HUES48 (cell line): ENCODE measurements at regions not wholly inside any gene's neighbourhood (a gene's known extent, or its start where the extent isn't known, plus 50 kb on each side); places are given as distances from the start of the nearest gene placed in this dataset.
"Not testable (repeated sequence)": the region's sequence is repeated elsewhere in the genome, so short reads cannot be mapped to it uniquely, and the experiment has no call there.

Experiments
- H3K27ac ChIP-seq: one replicate; pipeline ENCODE4 v1.7.0; 2013; ENCODE audit warnings: low read depth, low read length, inconsistent platforms
- H3K27me3 ChIP-seq: 2 replicates; pipeline ENCODE4 v1.6.1; 2013; ENCODE audit warnings: mild to moderate bottlenecking, low read length; ENCODE audit not compliant: control insufficient read depth, insufficient read depth
- H3K36me3 ChIP-seq: 2 replicates; pipeline ENCODE4 v1.6.1; 2013; ENCODE audit warnings: low read length; ENCODE audit not compliant: control insufficient read depth, insufficient read depth
- H3K4me1 ChIP-seq: 2 replicates; pipeline ENCODE4 v1.6.1; 2013; ENCODE audit warnings: mild to moderate bottlenecking, low read length; ENCODE audit not compliant: control insufficient read depth, insufficient read depth
- H3K4me3 ChIP-seq: 2 replicates; pipeline ENCODE4 v1.5.1; 2013; ENCODE audit warnings: mild to moderate bottlenecking, low read depth, low read length
- H3K9ac ChIP-seq: 2 replicates; pipeline ENCODE4 v1.6.1; 2013; ENCODE audit warnings: mild to moderate bottlenecking, low read depth, low read length, moderate library complexity
- H3K9me3 ChIP-seq: 2 replicates; pipeline ENCODE4 v1.6.1; 2013; ENCODE audit warnings: low read length; ENCODE audit not compliant: control insufficient read depth, insufficient read depth

DNA sequence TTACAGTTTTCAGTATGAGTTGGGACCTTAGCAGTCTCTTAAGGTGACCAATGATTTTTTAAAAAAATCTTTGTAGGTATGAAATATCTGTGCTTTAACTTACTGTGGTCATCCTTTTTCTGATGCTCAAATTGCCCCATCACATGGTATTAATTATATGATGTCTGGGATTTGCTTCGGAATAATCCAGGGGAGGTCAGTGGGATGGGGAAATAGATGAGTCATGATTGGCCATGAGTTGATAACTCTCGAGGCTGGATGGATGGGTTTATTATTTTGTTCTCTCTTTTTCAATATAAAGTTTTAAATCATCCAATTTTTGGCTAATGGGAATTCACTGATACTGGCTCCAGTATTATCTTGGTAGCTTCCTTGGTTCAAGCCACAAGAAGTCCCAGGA, 370.3 kb upstream of the TPM1 start:
- Histone ChIP-seq H3K4me1 (no peaks in the 10 kb centered on the region), H3K9ac (no peak overlapping the region), H3K27me3 (no peaks in the 10 kb centered on the region), H3K9me3 (no peaks in the 10 kb centered on the region), H3K36me3 (no peaks in the 10 kb centered on the region), H3K4me3 (no peak overlapping the region), H3K27ac (no peak overlapping the region)

DNA sequence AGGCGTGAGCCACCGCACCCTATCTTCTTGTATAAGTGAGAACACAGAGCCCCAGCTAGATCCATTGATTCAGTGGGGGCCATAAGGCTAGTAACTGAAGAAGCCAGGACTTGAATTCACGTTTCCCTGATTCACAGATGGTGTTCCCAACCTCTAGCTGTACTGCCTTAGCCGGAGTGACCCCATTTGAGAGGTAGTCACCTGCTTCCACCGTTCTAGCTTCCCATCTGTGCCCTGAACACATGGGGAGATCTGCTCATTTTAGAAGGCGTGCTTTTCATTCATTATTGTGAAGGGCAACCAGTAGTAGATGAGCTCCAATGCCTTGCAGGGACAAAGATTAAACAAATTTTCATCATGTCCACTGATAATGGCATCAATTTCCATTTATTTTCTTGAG, 365.7 kb upstream of the TPM1 start:
- H3K9me3 ChIP-seq: no peaks in the 10 kb centered on the region
- H3K9ac ChIP-seq: no peak overlapping the region
- no peak overlapping the region for H3K27ac ChIP-seq
- no peaks in the 10 kb centered on the region for H3K36me3 ChIP-seq
- H3K4me3 ChIP-seq: no peak overlapping the region
- H3K27me3 ChIP-seq: no peaks in the 10 kb centered on the region
- H3K4me1 ChIP-seq: no peaks in the 10 kb centered on the region

DNA sequence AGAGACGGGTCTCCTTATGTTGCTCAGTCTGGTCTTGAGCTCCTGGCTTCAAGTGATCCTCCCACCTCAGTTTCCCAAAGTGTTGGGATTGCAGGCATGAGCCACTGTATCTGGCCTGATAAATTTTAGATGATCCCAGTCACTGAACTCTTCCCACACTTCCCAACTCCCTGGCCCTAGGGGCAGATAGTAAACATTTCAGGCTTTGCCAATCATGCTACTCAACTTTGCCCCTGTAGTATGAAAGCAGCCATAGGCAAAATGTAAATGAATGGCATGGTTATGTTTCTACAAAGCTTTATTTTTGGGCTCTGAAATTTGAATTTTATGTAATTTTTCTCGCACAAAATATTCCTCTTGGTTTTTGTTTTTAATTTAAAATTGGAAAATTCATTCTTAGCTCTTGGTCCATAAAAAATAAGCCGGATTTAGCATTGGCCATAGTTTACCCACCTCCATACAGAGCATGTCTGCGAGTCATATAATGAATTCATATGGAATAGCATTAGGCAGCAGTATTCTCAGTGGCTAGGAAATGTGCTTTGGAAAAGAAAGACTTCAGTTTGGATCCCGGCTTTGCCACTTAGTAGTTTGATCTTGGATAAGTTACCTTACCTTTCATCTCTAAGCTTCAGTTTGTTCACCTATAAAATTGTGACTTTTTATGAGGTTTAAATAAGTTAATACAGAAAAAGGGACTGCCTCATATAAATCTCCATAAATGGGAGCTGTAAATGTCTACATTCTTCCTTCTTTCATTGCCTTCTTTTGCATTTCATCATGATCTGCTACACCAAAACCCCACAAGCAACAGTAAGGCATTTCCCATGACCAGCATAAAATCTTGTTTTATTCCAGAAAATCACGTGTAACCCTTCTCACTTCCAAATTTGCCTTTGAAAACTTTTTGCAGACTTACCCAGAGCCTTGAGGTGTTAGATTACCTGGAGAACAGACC, 360.3 kb upstream of the TPM1 start:
- Histone ChIP-seq H3K27ac (no peak overlapping the region), H3K9ac (no peak overlapping the region), H3K4me3 (no peak overlapping the region), H3K9me3 (no peaks in the 10 kb centered on the region), H3K4me1 (no peaks in the 10 kb centered on the region), H3K36me3 (no peaks in the 10 kb centered on the region), H3K27me3 (no peaks in the 10 kb centered on the region)

DNA sequence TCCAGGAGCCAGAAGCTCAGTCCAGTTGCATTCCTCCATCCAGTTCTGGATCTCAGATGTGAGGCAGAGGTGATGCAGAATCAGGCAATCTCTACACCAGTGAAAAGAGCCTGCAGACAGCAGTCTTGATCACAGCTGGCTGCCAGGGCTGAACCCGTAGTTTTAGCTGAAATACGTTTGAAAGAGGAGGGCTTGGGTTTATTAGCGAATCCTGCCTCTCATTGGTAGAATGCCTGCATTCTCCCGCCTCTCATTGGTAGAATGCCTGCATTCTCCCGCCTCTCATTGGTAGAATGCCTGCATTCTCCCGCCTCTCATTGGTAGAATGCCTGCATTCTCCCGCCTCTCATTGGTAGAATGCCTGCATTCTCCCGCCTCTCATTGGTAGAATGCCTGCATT, 359.4 kb upstream of the TPM1 start:
- not testable (repeated sequence) for H3K27ac ChIP-seq, H3K27me3 ChIP-seq, H3K4me1 ChIP-seq, H3K4me3 ChIP-seq, H3K9me3 ChIP-seq, H3K36me3 ChIP-seq, H3K9ac ChIP-seq

GRCh38 chr15:62684123-62684808, 358.3 kb upstream of the TPM1 start:
- H3K27ac ChIP-seq: no peak overlapping the region
- no peaks in the 10 kb centered on the region for H3K4me1 ChIP-seq
- no peak overlapping the region for H3K4me3 ChIP-seq
- no peaks in the 10 kb centered on the region for H3K36me3 ChIP-seq
- no peak overlapping the region for H3K9ac ChIP-seq
- H3K9me3 ChIP-seq: no peaks in the 10 kb centered on the region
- H3K27me3 ChIP-seq: no peaks in the 10 kb centered on the region

- H3K4me3 ChIP-seq: no peak overlapping the region
- no peaks in the 10 kb centered on the region for H3K27me3 ChIP-seq
- no peaks in the 10 kb centered on the region for H3K4me1 ChIP-seq
- H3K27ac ChIP-seq: no peak overlapping the region
- H3K9me3 ChIP-seq: no peaks in the 10 kb centered on the region
- peaks cover 10% of the 10 kb centered on the region for H3K36me3 ChIP-seq
- H3K9ac ChIP-seq: no peak overlapping the region
These were observed 351.5 kb upstream of the TPM1 start for GRCh38 chr15:62691008-62691407.

GRCh38 chr15:62697636-62698035, 344.9 kb upstream of the TPM1 start:
- Histone ChIP-seq H3K36me3 (peaks cover 12% of the 10 kb centered on the region), H3K4me1 (no peaks in the 10 kb centered on the region), H3K9ac (no peak overlapping the region), H3K4me3 (no peak overlapping the region), H3K27me3 (no peaks in the 10 kb centered on the region), H3K9me3 (no peaks in the 10 kb centered on the region), H3K27ac (no peak overlapping the region)

- Histone ChIP-seq H3K9me3 (no peaks in the 10 kb centered on the region), H3K9ac (no peak overlapping the region), H3K4me3 (no peak overlapping the region), H3K4me1 (no peaks in the 10 kb centered on the region), H3K36me3 (peaks cover 12% of the 10 kb centered on the region), H3K27me3 (no peaks in the 10 kb centered on the region), H3K27ac (no peak overlapping the region)
These were observed 343.9 kb upstream of the TPM1 start for GRCh38 chr15:62698646-62699045.

GRCh38 chr15:62706317-62706716, 336.2 kb upstream of the TPM1 start:
- no peak overlapping the region for H3K4me3 ChIP-seq
- no peaks in the 10 kb centered on the region for H3K27me3 ChIP-seq
- peaks cover 3% of the 10 kb centered on the region for H3K36me3 ChIP-seq

GRCh38 chr15:62708470-62708869, 334.1 kb upstream of the TPM1 start:
- Histone ChIP-seq H3K4me3 (no peak overlapping the region), H3K27ac (no peak overlapping the region), H3K36me3 (peaks cover 9% of the 10 kb centered on the region; the same call in 1 of the 2 replicates), H3K9me3 (no peaks in the 10 kb centered on the region), H3K27me3 (no peaks in the 10 kb centered on the region), H3K9ac (no peak overlapping the region), H3K4me1 (no peaks in the 10 kb centered on the region)

More at GRCh38 chr15:62706317-62706716, 336.2 kb upstream of the TPM1 start:
- Histone ChIP-seq H3K4me1 (no peaks in the 10 kb centered on the region), H3K9ac (no peak overlapping the region), H3K27ac (no peak overlapping the region), H3K9me3 (no peaks in the 10 kb centered on the region)

DNA sequence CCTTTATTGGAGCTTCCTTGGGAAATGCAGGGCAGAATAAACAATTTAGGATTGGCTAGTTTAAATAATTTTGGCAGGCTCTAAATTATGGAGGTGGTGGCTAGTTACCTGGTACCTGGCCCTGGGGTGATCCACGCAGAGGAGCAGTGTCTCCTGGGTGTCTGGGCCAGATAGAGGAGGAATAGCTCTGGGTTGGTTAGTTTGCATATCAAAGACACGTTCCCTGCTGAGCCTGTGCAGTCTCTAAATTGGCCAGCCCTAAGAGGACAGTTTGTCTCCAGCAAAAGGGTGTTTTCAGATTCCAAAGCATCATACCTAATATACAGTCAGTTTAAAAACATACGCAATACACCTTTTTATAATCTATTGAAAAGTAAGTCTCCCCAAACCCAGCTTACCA, 333.3 kb upstream of the TPM1 start:
- Histone ChIP-seq H3K36me3 (peaks cover 9% of the 10 kb centered on the region; the same call in 1 of the 2 replicates), H3K27me3 (no peaks in the 10 kb centered on the region), H3K9ac (no peak overlapping the region), H3K4me1 (no peaks in the 10 kb centered on the region), H3K4me3 (no peak overlapping the region), H3K27ac (no peak overlapping the region), H3K9me3 (no peaks in the 10 kb centered on the region)
